ENCODE measurements at regions not wholly inside any gene's neighbourhood (a gene's known extent, or its start where the extent isn't known, plus 50 kb on each side); places are given as distances from the start of the nearest gene placed in this dataset.

GRCh38 chr4:30182786-30183185 is 537.4 kb upstream of the PCDH7 start:
- TF ChIP-seq SUZ12 (IDR thresholded peaks at IDR 0.05; ENCODE audit: extremely low read depth, insufficient read depth, insufficient read length) (no peak), YY1 (IDR thresholded peaks at IDR 0.05; ENCODE audit: insufficient read depth, insufficient read length) (no peak), ZNF274 (IDR thresholded peaks at IDR 0.05; ENCODE audit: low read depth, low read length) (no peak)
